ENCODE measurements at regions not wholly inside any gene's neighbourhood (a gene's known extent, or its start where the extent isn't known, plus 50 kb on each side); places are given as distances from the start of the nearest gene placed in this dataset.

DNA sequence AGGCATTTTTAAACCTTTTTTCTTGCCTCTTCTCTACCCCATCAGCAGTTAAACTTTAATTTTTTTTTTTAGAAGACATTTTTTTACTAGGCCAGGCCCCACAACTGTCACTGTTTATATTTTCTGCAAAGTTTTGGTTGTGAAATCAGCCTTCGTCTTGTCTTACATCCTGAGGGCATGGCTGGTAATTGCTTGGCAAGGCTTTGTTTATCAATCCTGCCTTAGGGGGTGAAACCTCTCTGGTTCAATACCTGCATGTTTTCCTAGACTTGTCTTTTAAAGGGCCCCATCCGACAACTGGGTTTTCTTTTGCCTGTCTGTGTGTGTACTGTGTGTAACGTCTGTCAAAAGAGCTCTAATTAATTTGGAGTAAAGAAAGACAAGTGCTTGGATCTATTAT, 330.0 kb upstream of the CWC22 start:
- TF ChIP-seq, protein P1, sequence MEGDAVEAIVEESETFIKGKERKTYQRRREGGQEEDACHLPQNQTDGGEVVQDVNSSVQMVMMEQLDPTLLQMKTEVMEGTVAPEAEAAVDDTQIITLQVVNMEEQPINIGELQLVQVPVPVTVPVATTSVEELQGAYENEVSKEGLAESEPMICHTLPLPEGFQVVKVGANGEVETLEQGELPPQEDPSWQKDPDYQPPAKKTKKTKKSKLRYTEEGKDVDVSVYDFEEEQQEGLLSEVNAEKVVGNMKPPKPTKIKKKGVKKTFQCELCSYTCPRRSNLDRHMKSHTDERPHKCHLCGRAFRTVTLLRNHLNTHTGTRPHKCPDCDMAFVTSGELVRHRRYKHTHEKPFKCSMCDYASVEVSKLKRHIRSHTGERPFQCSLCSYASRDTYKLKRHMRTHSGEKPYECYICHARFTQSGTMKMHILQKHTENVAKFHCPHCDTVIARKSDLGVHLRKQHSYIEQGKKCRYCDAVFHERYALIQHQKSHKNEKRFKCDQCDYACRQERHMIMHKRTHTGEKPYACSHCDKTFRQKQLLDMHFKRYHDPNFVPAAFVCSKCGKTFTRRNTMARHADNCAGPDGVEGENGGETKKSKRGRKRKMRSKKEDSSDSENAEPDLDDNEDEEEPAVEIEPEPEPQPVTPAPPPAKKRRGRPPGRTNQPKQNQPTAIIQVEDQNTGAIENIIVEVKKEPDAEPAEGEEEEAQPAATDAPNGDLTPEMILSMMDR (conservative IDR thresholded peaks at IDR 0.05): no peak
- TF ChIP-seq EZH2 (IDR thresholded peaks at IDR 0.05; ENCODE audit: low read depth): no peak
